SK-N-SH (cell line): ENCODE measurements at regions not wholly inside any gene's neighbourhood (a gene's known extent, or its start where the extent isn't known, plus 50 kb on each side); places are given as distances from the start of the nearest gene placed in this dataset.

Experiments used
- CTCF ChIA-PET: fragments of 300-600, 350-600 bp; formaldehyde crosslinking; extraction: SDS; loops from one replicate; lab custom pipeline; 2021; lab: Yijun Ruan, JAX
- POLR2A ChIA-PET: fragments of 350-600 bp; sonication (Branson Sonifier 250); formaldehyde crosslinking; extraction: SDS; loops from one replicate; lab custom pipeline; 2020; ENCODE audit warnings: antibody characterized with exemption, inconsistent platforms; lab: Yijun Ruan, JAX
- DNase-seq: peaks from one replicate; pipeline ENCODE4 v3.0.0; 2012
- H2AFZ ChIP-seq: fragments of 200-600 bp; sonication (generic); 2 replicates; pipeline ENCODE4 v1.8.1; 2016; ENCODE audit warnings: antibody characterized with exemption, mild to moderate bottlenecking, low read depth
- H3F3A ChIP-seq: fragments of 200-600 bp; sonication (generic); replicated peaks from 2 replicates; pipeline ENCODE3; 2016; ENCODE audit warnings: antibody characterized with exemption, mild to moderate bottlenecking; ENCODE audit not compliant: insufficient read depth
- H3K27ac ChIP-seq, 2 experiments: fragments of 200-500 bp in 1 of 2; fragments of 200-600 bp in 1 of 2; sonication (Bioruptor generic) in 1 of 2; sonication (generic), shearing (Covaris generic) in 1 of 2; 2 replicates each; pipeline versions ENCODE4 v1.5.1 to v1.6.1; 2014 to 2016; ENCODE audit warnings: low read depth in 2 of 2, inconsistent platforms in 1 of 2, low read length in 1 of 2, mild to moderate bottlenecking in 1 of 2, mixed read lengths in 1 of 2
- H3K27me3 ChIP-seq: fragments of 200-600 bp; sonication (generic), shearing (Covaris generic); 2 replicates; pipeline ENCODE4 v1.6.1; 2016; ENCODE audit warnings: mixed run types; ENCODE audit not compliant: insufficient read depth
- H3K36me3 ChIP-seq, 2 experiments: fragments of 200-500 bp in 1 of 2; fragments of 200-600 bp in 1 of 2; sonication (Bioruptor generic) in 1 of 2; sonication (generic) in 1 of 2; replicated peaks in 1 of 2; 2 replicates each; pipeline versions ENCODE3 to v1.5.1; 2014 to 2016; ENCODE audit warnings: low read length in 1 of 2, mild to moderate bottlenecking in 1 of 2; ENCODE audit not compliant: insufficient read depth in 2 of 2, control insufficient read depth in 1 of 2
- H3K4me1 ChIP-seq, 2 experiments: fragments of 200-500 bp in 1 of 2; fragments of 200-600 bp in 1 of 2; sonication (Bioruptor generic) in 1 of 2; sonication (generic), shearing (Covaris generic) in 1 of 2; 2 replicates each; pipeline versions ENCODE4 v1.5.1 to v1.6.1; 2014 to 2016; ENCODE audit warnings: low read depth in 1 of 2, low read length in 1 of 2, mixed run types in 1 of 2; ENCODE audit not compliant: insufficient read depth in 2 of 2, control insufficient read depth in 1 of 2
- H3K4me2 ChIP-seq: fragments of 200-600 bp; sonication (generic), shearing (Covaris generic); 2 replicates; pipeline ENCODE4 v1.6.1; 2017; ENCODE audit warnings: mixed run types
- H3K4me3 ChIP-seq, 2 experiments: fragments of 200-500 bp in 1 of 2; fragments of 200-600 bp in 1 of 2; sonication (Bioruptor generic) in 1 of 2; sonication (generic), shearing (Covaris generic) in 1 of 2; 2 replicates each; pipeline versions ENCODE4 v1.5.1 to v1.8.1; 2014 to 2016; ENCODE audit warnings: low read depth in 2 of 2, inconsistent platforms in 1 of 2, low read length in 1 of 2, mild to moderate bottlenecking in 1 of 2, mixed read lengths in 1 of 2, moderate library complexity in 1 of 2
- H3K79me2 ChIP-seq: fragments of 200-600 bp; sonication (generic); 2 replicates; pipeline ENCODE4 v1.8.1; 2017; ENCODE audit warnings: mild to moderate bottlenecking; ENCODE audit not compliant: insufficient read depth
- H3K9ac ChIP-seq: fragments of 200-600 bp; sonication (generic); 2 replicates; pipeline ENCODE4 v1.6.1; 2017; ENCODE audit warnings: mixed run types
- H3K9me2 ChIP-seq: fragments of 200-600 bp; sonication (generic); 2 replicates; pipeline ENCODE4 v1.6.1; 2017; ENCODE audit warnings: mixed run types
- H3K9me3 ChIP-seq: fragments of 200-600 bp; sonication (generic); 2 replicates; pipeline ENCODE4 v1.6.1; 2017; ENCODE audit warnings: mixed run types, mild to moderate bottlenecking, moderate library complexity
- H4K20me1 ChIP-seq: fragments of 200-600 bp; sonication (generic); 2 replicates; pipeline ENCODE4 v1.6.1; 2017; ENCODE audit warnings: mild to moderate bottlenecking, mixed run types; ENCODE audit not compliant: insufficient read depth
- CHD2 ChIP-seq: fragments of 150-350 bp; IDR thresholded peaks from 2 replicates; pipeline ENCODE4 v1.6.1; 2018; ENCODE audit warnings: low read length; ENCODE audit not compliant: partially characterized antibody
- CTCF ChIP-seq: fragments of 200-600 bp; sonication (generic); IDR thresholded peaks from 2 replicates; pipeline ENCODE4 v1.6.1; 2017; ENCODE audit warnings: antibody characterized with exemption, mild to moderate bottlenecking, moderate library complexity
- ELF1 ChIP-seq: IDR thresholded peaks from 2 replicates; pipeline ENCODE4 v1.4.0; 2012
- EZH2phosphoT487 ChIP-seq: fragments of 200-600 bp; sonication (generic); IDR thresholded peaks from 2 replicates; pipeline ENCODE4 v1.6.1; 2017; ENCODE audit warnings: low read depth, mixed run types, mild to moderate bottlenecking, antibody characterized with exemption, moderate library complexity, borderline replicate concordance
- FOSL2 ChIP-seq: IDR thresholded peaks from 2 replicates; pipeline ENCODE4 v1.4.0; 2012; ENCODE audit warnings: low read depth, mild to moderate bottlenecking, moderate library complexity, borderline replicate concordance
- GABPA ChIP-seq: IDR thresholded peaks from 2 replicates; pipeline ENCODE4 v1.4.0; 2012; ENCODE audit warnings: low read depth, mild to moderate bottlenecking
- GATA2 ChIP-seq: sonication (generic); formaldehyde crosslinking; IDR thresholded peaks from 2 replicates; pipeline ENCODE4 v1.5.0; 2020; ENCODE audit warnings: mild to moderate bottlenecking, missing genetic modification reagents
- IRF3 ChIP-seq: fragments of 150-350 bp; IDR thresholded peaks from 2 replicates; pipeline ENCODE4 v1.6.1; 2016; ENCODE audit warnings: mild to moderate bottlenecking, low read depth, low read length
- JUND ChIP-seq: IDR thresholded peaks from 2 replicates; pipeline ENCODE4 v1.4.0; 2012
- MAX ChIP-seq: IDR thresholded peaks from 2 replicates; pipeline ENCODE4 v1.4.0; 2012; ENCODE audit warnings: low read depth
- MEF2A ChIP-seq: IDR thresholded peaks from 2 replicates; pipeline ENCODE4 v1.4.0; 2012; ENCODE audit warnings: low read depth, borderline replicate concordance
- MXI1 ChIP-seq: IDR thresholded peaks from 2 replicates; pipeline ENCODE4 v1.6.1; 2012; ENCODE audit warnings: mild to moderate bottlenecking, low read depth, low read length, improper control_type of control experiment
- NFIC ChIP-seq: IDR thresholded peaks from 2 replicates; pipeline ENCODE4 v1.4.0; 2012; ENCODE audit warnings: borderline replicate concordance
- NRF1 ChIP-seq: IDR thresholded peaks from 2 replicates; pipeline ENCODE4 v1.6.1; 2012; ENCODE audit warnings: low read depth, mild to moderate bottlenecking, low read length
- PBX3 ChIP-seq: IDR thresholded peaks from 2 replicates; pipeline ENCODE4; 2012
- POLR2AphosphoS5 ChIP-seq: IDR thresholded peaks from 2 replicates; pipeline ENCODE4 v1.6.1; 2012; ENCODE audit warnings: low read depth, low read length
- REST ChIP-seq: IDR thresholded peaks from 2 replicates; pipeline ENCODE4 v1.6.1; 2012; ENCODE audit warnings: mild to moderate bottlenecking, low read depth, low read length, moderate library complexity
- RFX5 ChIP-seq: IDR thresholded peaks from 2 replicates; pipeline ENCODE4 v1.6.1; 2012; ENCODE audit warnings: mild to moderate bottlenecking, improper control_type of control experiment, low read length
- TAF1 ChIP-seq: IDR thresholded peaks from 2 replicates; pipeline ENCODE4 v1.6.1; 2012; ENCODE audit warnings: low read depth, mild to moderate bottlenecking, low read length, moderate library complexity, borderline replicate concordance
- TEAD4 ChIP-seq: IDR thresholded peaks from 2 replicates; pipeline ENCODE4 v1.4.0; 2012; ENCODE audit warnings: mild to moderate bottlenecking, borderline replicate concordance; ENCODE audit not compliant: insufficient read depth
- WGBS: methylation state at CpG from one replicate; pipeline ENCODE4 v1.1.6; 2017; ENCODE audit warnings: low lambda C conversion rate; 5-methylcytosine and 5-hydroxymethylcytosine counted together
- TF ChIP-seq, protein P1 (sequence below): IDR thresholded peaks from 2 replicates; pipeline ENCODE4 v1.4.0; 2012; ENCODE audit warnings: low read depth, borderline replicate concordance

DNA sequence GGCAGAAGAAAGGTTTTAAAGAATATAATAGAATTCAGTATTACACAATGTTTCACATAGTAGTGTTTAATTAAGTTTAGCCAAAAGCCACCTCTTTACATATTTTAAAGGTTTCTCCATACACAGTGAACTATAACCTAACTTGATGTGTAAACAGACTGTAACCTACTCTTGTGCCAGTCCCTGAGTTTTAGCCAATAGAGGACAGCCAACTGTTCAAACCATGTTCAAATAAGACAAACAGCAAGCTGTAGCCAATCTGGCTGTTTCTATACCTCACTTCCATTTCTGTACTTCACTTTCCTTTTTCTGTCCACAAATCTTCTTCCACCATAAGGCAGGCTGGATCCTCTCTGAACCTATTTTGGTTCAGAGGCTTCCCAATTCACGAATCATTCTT, 65.2 kb downstream of the TEX13C start:
- H3K9me3 ChIP-seq = no peaks in the 10 kb centered on the region
- POLR2A ChIA-PET = no interaction called here
- no peak overlapping the region for H3K27ac ChIP-seq
- no peaks in the 10 kb centered on the region for H3K27me3 ChIP-seq
- H3K9me2 ChIP-seq = no peaks in the 10 kb centered on the region
- TF ChIP-seq TAF1 (no peak), MEF2A (no peak), MAX (no peak), POLR2AphosphoS5 (no peak), MXI1 (no peak), IRF3 (no peak), CHD2 (no peak), CTCF (no peak), GATA2 (no peak), ELF1 (no peak), RFX5 (no peak), NFIC (no peak), JUND (no peak), EZH2phosphoT487 (no peak)
- TF ChIP-seq, protein P1, sequence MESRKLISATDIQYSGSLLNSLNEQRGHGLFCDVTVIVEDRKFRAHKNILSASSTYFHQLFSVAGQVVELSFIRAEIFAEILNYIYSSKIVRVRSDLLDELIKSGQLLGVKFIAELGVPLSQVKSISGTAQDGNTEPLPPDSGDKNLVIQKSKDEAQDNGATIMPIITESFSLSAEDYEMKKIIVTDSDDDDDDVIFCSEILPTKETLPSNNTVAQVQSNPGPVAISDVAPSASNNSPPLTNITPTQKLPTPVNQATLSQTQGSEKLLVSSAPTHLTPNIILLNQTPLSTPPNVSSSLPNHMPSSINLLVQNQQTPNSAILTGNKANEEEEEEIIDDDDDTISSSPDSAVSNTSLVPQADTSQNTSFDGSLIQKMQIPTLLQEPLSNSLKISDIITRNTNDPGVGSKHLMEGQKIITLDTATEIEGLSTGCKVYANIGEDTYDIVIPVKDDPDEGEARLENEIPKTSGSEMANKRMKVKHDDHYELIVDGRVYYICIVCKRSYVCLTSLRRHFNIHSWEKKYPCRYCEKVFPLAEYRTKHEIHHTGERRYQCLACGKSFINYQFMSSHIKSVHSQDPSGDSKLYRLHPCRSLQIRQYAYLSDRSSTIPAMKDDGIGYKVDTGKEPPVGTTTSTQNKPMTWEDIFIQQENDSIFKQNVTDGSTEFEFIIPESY = no peak
- TF ChIP-seq, all 33 proteins: peak for 0
- Histone ChIP-seq H3K4me2 (no peak overlapping the region), H2AFZ (no peak overlapping the region), H3K4me3 (no peak overlapping the region), H3K79me2 (no peaks in the 10 kb centered on the region), H4K20me1 (no peaks in the 10 kb centered on the region), H3K36me3 (no peaks in the 10 kb centered on the region), H3F3A (no peaks in the 10 kb centered on the region), H3K9ac (no peak overlapping the region), H3K4me1 (no peaks in the 10 kb centered on the region)
- CTCF ChIA-PET = no interaction called here
- no peak for DNase-seq
- 3% methylated on average over 1 of the region's 1 CpG for WGBS

DNA sequence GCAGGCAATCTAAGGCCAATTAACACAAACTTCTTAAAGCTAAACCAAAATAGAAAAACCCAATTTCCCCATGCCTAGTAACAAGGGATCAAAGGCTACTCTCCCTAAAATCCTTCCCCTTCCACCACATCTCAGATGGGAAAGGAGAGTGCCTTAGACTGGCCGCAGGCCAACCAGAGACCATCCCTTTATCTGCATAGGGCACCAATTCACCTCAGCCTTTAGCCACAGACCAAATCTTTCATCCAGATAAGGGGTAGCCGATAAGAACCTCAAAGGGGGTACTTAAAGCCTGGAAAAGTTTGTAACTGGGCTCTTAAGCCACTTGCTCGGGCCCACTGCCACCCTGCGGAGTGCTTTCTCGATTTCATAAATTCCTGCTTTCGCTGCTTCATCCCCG, 68.3 kb downstream of the TEX13C start:
- Histone ChIP-seq H3K9me3 (no peaks in the 10 kb centered on the region), H3K27ac (no peak overlapping the region), H3K4me3 (no peak overlapping the region), H3K4me1 (no peaks in the 10 kb centered on the region), H3K36me3 (no peaks in the 10 kb centered on the region), H3K9ac (no peak overlapping the region), H4K20me1 (no peaks in the 10 kb centered on the region), H3K4me2 (no peak overlapping the region), H2AFZ (no peak overlapping the region), H3K27me3 (no peaks in the 10 kb centered on the region), H3K79me2 (no peaks in the 10 kb centered on the region), H3F3A (no peaks in the 10 kb centered on the region), H3K9me2 (no peaks in the 10 kb centered on the region)
- no peak for DNase-seq
- WGBS = 21% methylated on average over 7 of the region's 7 CpGs
- CTCF ChIA-PET = no interaction called here
- POLR2A ChIA-PET = no interaction called here
- TF ChIP-seq MEF2A (no peak), NRF1 (no peak), RFX5 (no peak), REST (no peak), TEAD4 (no peak), PBX3 (no peak), GABPA (no peak), FOSL2 (no peak)
